ENCODE measurements at regions not wholly inside any gene's neighbourhood (a gene's known extent, or its start where the extent isn't known, plus 50 kb on each side); places are given as distances from the start of the nearest gene placed in this dataset.

DNA sequence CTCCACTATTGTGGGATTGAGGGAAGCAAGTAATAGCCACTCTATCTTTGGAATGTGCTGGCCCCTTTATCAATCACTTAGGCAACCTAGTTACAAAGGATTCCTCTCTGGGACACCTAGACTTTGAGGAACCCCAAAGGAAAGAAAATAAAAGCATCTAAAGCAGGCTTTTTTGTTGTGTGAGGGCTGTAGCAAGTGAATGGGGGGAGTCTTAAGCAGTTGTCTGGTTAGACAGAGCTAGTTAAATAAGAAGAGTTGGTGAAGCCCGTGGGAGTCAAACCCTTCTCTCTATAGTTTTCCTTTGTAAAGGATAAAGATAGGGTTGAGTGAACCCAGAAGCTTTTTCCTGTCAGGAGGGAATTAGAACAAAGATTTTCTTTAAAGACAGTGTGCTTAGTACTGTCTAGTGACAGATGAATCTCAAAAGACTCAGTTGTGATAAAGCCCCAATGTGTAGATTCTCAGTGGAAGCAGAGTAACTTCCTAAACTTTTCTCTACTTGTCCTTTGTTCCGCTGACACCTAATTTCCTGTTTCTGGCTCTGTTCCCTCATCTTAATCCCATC, 63.3 kb downstream of the HDGFL1 start:
- Histone ChIP-seq H3K9me3 (no peaks in the 10 kb centered on the region), H3K36me3 (no peaks in the 10 kb centered on the region), H3K4me1 (peaks cover 0 to 3% (median 0%) of the 10 kb centered on the region in 4 donors), H3K4me3 (no peak overlapping the region), H3K27me3 (no peaks in the 10 kb centered on the region), H3K27ac (no peak overlapping the region)
- TF ChIP-seq EP300 (IDR thresholded peaks at IDR 0.05) (no peak), POLR2AphosphoS5 (IDR thresholded peaks at IDR 0.05) (no peak), POLR2A (IDR thresholded peaks at IDR 0.05) (no peak)
- TF ChIP-seq, protein P1, sequence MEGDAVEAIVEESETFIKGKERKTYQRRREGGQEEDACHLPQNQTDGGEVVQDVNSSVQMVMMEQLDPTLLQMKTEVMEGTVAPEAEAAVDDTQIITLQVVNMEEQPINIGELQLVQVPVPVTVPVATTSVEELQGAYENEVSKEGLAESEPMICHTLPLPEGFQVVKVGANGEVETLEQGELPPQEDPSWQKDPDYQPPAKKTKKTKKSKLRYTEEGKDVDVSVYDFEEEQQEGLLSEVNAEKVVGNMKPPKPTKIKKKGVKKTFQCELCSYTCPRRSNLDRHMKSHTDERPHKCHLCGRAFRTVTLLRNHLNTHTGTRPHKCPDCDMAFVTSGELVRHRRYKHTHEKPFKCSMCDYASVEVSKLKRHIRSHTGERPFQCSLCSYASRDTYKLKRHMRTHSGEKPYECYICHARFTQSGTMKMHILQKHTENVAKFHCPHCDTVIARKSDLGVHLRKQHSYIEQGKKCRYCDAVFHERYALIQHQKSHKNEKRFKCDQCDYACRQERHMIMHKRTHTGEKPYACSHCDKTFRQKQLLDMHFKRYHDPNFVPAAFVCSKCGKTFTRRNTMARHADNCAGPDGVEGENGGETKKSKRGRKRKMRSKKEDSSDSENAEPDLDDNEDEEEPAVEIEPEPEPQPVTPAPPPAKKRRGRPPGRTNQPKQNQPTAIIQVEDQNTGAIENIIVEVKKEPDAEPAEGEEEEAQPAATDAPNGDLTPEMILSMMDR (IDR thresholded peaks at IDR 0.05), result no peak
- no peak for DNase-seq
- 88 to 91% methylated on average over 2 of the region's 2 CpGs for WGBS, 2 donors
- intact Hi-C loops (cut with DNase I), result no loop called here

GRCh38 chr6:22636452-22636851, 67.1 kb downstream of the HDGFL1 start:
- H3K36me3 ChIP-seq, result no peaks in the 10 kb centered on the region
- no peaks in the 10 kb centered on the region for H3K4me1 ChIP-seq
- H3K4me3 ChIP-seq, result no peak overlapping the region
- intact Hi-C loops (cut with DNase I), result no loop called here
- no peaks in the 10 kb centered on the region for H3K9me3 ChIP-seq
- no peaks in the 10 kb centered on the region for H3K27me3 ChIP-seq
- TF ChIP-seq POLR2AphosphoS5 (IDR thresholded peaks at IDR 0.05) (no peak), EP300 (IDR thresholded peaks at IDR 0.05) (no peak), POLR2A (IDR thresholded peaks at IDR 0.05) (no peak)
- TF ChIP-seq, protein P1 (IDR thresholded peaks at IDR 0.05), result no peak
- WGBS, 2 donors, result 91 to 93% methylated on average over 4 of the region's 4 CpGs
- DNase-seq, result no peak
- no peak overlapping the region for H3K27ac ChIP-seq

GRCh38 chr6:22637782-22638181, 68.4 kb downstream of the HDGFL1 start:
- Histone ChIP-seq H3K4me1 (no peaks in the 10 kb centered on the region), H3K9me3 (no peaks in the 10 kb centered on the region), H3K27me3 (no peaks in the 10 kb centered on the region), H3K27ac (no peak overlapping the region), H3K4me3 (no peak overlapping the region), H3K36me3 (no peaks in the 10 kb centered on the region)
- TF ChIP-seq POLR2A (IDR thresholded peaks at IDR 0.05), result no peak
- TF ChIP-seq EP300 (IDR thresholded peaks at IDR 0.05), result no peak
- TF ChIP-seq, protein P1 (IDR thresholded peaks at IDR 0.05), result no peak
- TF ChIP-seq POLR2AphosphoS5 (IDR thresholded peaks at IDR 0.05), result no peak
- intact Hi-C loops (cut with DNase I), result no loop called here
- WGBS, 2 donors, result 94 to 96% methylated on average over 6 of the region's 6 CpGs
- DNase-seq, result no peak

GRCh38 chr6:22638320-22638719, 69.0 kb downstream of the HDGFL1 start:
- 34 to 72% methylated on average over 2 to 3 of the region's 3 CpGs for WGBS, 2 donors
- no peak overlapping the region for H3K4me3 ChIP-seq
- no peak for DNase-seq
- no peaks in the 10 kb centered on the region for H3K9me3 ChIP-seq
- no peaks in the 10 kb centered on the region for H3K36me3 ChIP-seq
- intact Hi-C loops (cut with DNase I), result no loop called here
- H3K27me3 ChIP-seq, result no peaks in the 10 kb centered on the region
- H3K4me1 ChIP-seq, result no peaks in the 10 kb centered on the region
- no peak overlapping the region for H3K27ac ChIP-seq
- TF ChIP-seq EP300 (IDR thresholded peaks at IDR 0.05) (no peak), POLR2AphosphoS5 (IDR thresholded peaks at IDR 0.05) (no peak), POLR2A (IDR thresholded peaks at IDR 0.05) (no peak)
- TF ChIP-seq, protein P1 (IDR thresholded peaks at IDR 0.05), result no peak

- intact Hi-C loops (cut with DNase I), result no loop called here
- no peak overlapping the region for H3K27ac ChIP-seq
- H3K27me3 ChIP-seq, result no peaks in the 10 kb centered on the region
- no peaks in the 10 kb centered on the region for H3K36me3 ChIP-seq
- DNase-seq, result no peak
- 81 to 85% methylated on average over 2 of the region's 2 CpGs for WGBS, 2 donors
- no peaks in the 10 kb centered on the region for H3K4me1 ChIP-seq
- H3K4me3 ChIP-seq, result no peak overlapping the region
- no peaks in the 10 kb centered on the region for H3K9me3 ChIP-seq
- TF ChIP-seq POLR2AphosphoS5 (IDR thresholded peaks at IDR 0.05), result no peak
- no peak for TF ChIP-seq EP300 (IDR thresholded peaks at IDR 0.05)
- TF ChIP-seq, protein P1 (IDR thresholded peaks at IDR 0.05), result no peak
- no peak for TF ChIP-seq POLR2A (IDR thresholded peaks at IDR 0.05)
These were observed 72.9 kb downstream of the HDGFL1 start for GRCh38 chr6:22642254-22642653.

All from sigmoid colon (tissue), 6 donors.